AG09319 (cell line): ENCODE measurements at regions not wholly inside any gene's neighbourhood (a gene's known extent, or its start where the extent isn't known, plus 50 kb on each side); places are given as distances from the start of the nearest gene placed in this dataset.

ENCODE experiments used
- DNase-seq: peaks from one replicate; pipeline ENCODE4 v3.0.0-alpha.2; 2010; ENCODE audit warnings: low read depth; ENCODE audit errors: extremely low read depth
- CTCF ChIP-seq: IDR thresholded peaks from 2 replicates; pipeline ENCODE4 v1.5.1; 2011; ENCODE audit warnings: low read depth, mild to moderate bottlenecking, inconsistent platforms, low read length, moderate library complexity

GRCh38 chr3:70774641-70775040, 462.2 kb upstream of the MDFIC2 start:
- no peak for TF ChIP-seq CTCF
- DNase-seq, result no peak

- no peak for TF ChIP-seq CTCF
- no peak for DNase-seq
These were observed 459.1 kb upstream of the MDFIC2 start for GRCh38 chr3:70771426-70772147.

GRCh38 chr3:70770650-70771049, 458.2 kb upstream of the MDFIC2 start:
- DNase-seq, result no peak
- TF ChIP-seq CTCF, result no peak

GRCh38 chr3:70766301-70766700, 453.9 kb upstream of the MDFIC2 start:
- DNase-seq, result no peak
- TF ChIP-seq CTCF, result no peak

- no peak for DNase-seq
- TF ChIP-seq CTCF, result no peak
These were observed 451.5 kb upstream of the MDFIC2 start for GRCh38 chr3:70763894-70764293.

- DNase-seq, result no peak
- TF ChIP-seq CTCF, result no peak
These were observed 445.2 kb upstream of the MDFIC2 start for GRCh38 chr3:70757658-70758057.

- TF ChIP-seq CTCF, result no peak
These were observed 443.1 kb upstream of the MDFIC2 start for GRCh38 chr3:70755526-70755925.

More at GRCh38 chr3:70755526-70755925, 443.1 kb upstream of the MDFIC2 start:
- no peak for DNase-seq
